Heart left ventricle (tissue), 13 donors: ENCODE measurements at regions not wholly inside any gene's neighbourhood (a gene's known extent, or its start where the extent isn't known, plus 50 kb on each side); places are given as distances from the start of the nearest gene placed in this dataset.
"Not testable (repeated sequence)": the region's sequence is repeated elsewhere in the genome, so short reads cannot be mapped to it uniquely, and the experiment has no call there.

ENCODE experiments used
- POLR2A ChIP-seq, 2 donors: fragments of 450-650 bp; IDR thresholded peaks; one replicate each; pipeline ENCODE4 v1.6.1; 2017; ENCODE audit warnings: antibody characterized with exemption in 2 of 2, mild to moderate bottlenecking in 2 of 2, moderate library complexity in 2 of 2
- TF ChIP-seq, protein P1 (sequence below), 12 donors: fragments of 200-600 bp; sonication (generic) in 4 of 12; IDR thresholded peaks; one replicate each; pipeline versions ENCODE4 v1.5.0 to v1.8.0; 2018 to 2022; ENCODE audit warnings: antibody characterized with exemption in 12 of 12, mild to moderate bottlenecking in 5 of 12
- donor health status: ischemic (EF 13 %, LVEDD 7.1; RV severe dilation, severe dysfunction).
- donor health status: DM: no; HTN: yes; CAD: no.
- donor health status: DM: no; HTN: no; CAD: no.
- donor health status: ischemic (EF 25% LVEDD 6.9; RV normal size, moderate dysfunction).
- donor health status: ischemic (EF 25% LVEDD 5.7; RV mildly dilated, moderate dysfunction).
- donor health status: ischemic (EF 35%, LVEDD 5.7; RV mildly dilated, moderate dysfunction).
- donor health status: nonischemic (EF 11% LVEDD 7.7; RV severe dilation, severe dysfunction).
- donor health status: DM: yes; HTN: yes; CAD: no.
- donor health status: PGD.
- donor health status: ischemic (EF 29% LVEDD 5.4; RV normal size, mild dysfunction).
- donor health status: nonischemic (EF 23%, LVEDD 6.1; RV moderate dilation, normal function).

DNA sequence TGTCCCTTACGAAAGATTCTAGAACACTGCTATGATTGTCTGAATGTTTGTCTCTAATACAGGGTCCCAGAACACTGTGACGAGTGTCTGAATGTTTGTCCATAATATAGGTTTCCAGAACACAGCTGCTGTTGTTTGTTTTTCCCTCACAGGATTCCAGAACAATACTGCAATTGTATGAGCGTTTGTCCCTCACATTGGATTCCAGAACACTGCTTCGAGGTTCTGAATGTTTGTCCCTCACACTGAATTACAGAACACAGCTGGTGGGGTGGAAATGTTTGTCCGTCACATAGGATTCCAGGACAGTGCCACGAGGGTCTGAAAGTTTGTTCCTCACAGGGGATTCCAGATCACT lies 199.0 kb downstream of the FOXD4L6 start:
- TF ChIP-seq, protein P1, sequence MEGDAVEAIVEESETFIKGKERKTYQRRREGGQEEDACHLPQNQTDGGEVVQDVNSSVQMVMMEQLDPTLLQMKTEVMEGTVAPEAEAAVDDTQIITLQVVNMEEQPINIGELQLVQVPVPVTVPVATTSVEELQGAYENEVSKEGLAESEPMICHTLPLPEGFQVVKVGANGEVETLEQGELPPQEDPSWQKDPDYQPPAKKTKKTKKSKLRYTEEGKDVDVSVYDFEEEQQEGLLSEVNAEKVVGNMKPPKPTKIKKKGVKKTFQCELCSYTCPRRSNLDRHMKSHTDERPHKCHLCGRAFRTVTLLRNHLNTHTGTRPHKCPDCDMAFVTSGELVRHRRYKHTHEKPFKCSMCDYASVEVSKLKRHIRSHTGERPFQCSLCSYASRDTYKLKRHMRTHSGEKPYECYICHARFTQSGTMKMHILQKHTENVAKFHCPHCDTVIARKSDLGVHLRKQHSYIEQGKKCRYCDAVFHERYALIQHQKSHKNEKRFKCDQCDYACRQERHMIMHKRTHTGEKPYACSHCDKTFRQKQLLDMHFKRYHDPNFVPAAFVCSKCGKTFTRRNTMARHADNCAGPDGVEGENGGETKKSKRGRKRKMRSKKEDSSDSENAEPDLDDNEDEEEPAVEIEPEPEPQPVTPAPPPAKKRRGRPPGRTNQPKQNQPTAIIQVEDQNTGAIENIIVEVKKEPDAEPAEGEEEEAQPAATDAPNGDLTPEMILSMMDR (IDR thresholded peaks at IDR 0.05): not testable (repeated sequence)
- TF ChIP-seq POLR2A (IDR thresholded peaks at IDR 0.05): not testable (repeated sequence)
